Umbilical cord (tissue), 1 donor: ENCODE measurements at regions not wholly inside any gene's neighbourhood (a gene's known extent, or its start where the extent isn't known, plus 50 kb on each side); places are given as distances from the start of the nearest gene placed in this dataset.
"Not testable (repeated sequence)": the region's sequence is repeated elsewhere in the genome, so short reads cannot be mapped to it uniquely, and the experiment has no call there.

ENCODE experiments used
- DNase-seq: peaks from one replicate; pipeline ENCODE4 v3.0.0-alpha.2; 2015; ENCODE audit warnings: low spot score

DNA sequence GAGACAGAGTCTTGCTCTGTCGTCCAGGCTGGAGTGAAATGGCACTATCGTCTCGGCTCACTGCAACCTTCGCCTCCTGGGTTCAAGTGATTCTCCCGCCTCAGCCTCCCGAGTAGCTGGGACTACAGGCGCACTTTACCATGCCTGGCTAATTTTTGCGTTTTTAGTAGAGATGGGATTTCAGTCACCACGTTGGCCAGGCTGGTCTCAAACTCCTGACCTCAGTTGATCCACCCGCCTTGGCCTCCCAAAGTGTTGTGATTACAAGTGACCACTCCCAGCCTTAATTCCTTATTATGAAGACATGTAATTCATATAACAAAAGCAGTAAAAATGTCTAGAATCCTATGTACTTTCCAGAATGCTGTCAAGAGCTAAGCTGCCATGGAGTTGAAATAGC, 434.5 kb upstream of the ZNG1F start:
- DNase-seq, result not testable (repeated sequence)

DNA sequence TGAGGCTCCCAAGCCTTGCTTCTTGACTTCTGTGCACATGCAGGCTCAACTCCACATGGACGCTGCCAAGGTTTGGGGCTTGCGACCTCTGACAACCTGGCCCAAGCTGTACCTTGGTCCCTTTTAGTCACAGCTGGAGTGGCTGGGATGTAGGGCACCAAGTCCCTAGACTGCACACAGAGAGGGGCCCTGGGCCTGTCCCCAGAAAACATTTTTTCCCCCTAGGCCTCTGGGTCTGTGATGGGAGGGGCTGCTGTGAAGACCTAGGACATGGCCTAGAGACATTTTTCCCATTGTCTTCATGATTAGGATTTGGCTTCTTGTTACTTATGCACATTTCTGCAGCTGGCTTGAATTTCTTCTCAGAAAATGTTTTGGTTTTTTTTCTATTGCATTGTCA, 430.1 kb upstream of the ZNG1F start:
- not testable (repeated sequence) for DNase-seq

DNA sequence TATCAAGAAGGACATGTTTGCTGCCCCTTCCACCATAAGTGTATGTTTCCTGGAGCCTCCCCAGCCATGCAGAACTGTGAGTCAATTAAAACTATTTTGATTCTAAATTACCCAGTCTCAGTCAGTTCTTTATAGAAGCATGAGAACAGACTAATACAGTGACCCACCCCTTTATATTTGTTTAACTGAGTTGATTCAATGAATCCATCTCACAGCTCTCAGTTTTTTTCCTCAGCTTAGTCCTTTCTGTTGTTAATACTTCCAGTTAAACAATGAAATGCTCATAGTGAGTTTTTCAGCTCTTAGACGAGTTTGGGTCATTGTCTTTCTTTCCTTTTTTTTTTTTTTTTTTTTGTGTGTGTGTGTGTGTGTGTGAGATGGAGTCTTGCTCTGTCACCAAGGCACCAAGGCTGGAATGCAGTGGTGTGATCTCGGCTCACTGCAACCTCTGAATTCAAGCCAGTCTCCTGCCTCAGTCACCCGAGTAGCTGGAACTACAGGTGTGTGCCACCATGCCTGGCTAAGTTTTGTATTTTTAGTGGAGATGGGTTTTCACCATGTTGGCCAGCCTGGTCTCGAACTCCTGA, 417.9 kb upstream of the ZNG1F start:
- not testable (repeated sequence) for DNase-seq

DNA sequence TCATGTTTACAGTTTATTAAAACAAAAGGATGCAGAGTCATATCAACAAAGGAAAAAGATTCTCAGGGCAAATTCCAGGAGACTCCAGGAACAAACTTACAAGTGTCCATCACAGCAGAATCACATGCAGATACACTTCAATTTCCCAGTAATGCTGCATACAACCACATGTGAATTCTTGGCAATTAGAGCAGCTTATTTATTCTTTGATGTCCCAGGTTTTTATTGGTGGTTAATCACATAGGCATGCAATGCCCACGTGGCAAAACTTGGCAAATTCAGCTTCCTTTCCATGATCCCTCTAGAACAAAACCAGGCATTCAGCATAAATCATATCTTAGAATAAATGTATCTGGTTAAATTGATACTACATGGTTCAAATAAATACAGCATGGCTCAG, 376.5 kb upstream of the ZNG1F start:
- not testable (repeated sequence) for DNase-seq
